NCI-H82 treated with DMSO at 0.1 percent for 48 hours (cell line): ENCODE measurements at regions not wholly inside any gene's neighbourhood (a gene's known extent, or its start where the extent isn't known, plus 50 kb on each side); places are given as distances from the start of the nearest gene placed in this dataset.

Experiments
- DNase-seq: peaks from one replicate; lab custom pipeline; 2025; ENCODE audit not compliant: unreplicated experiment; lab: John Stamatoyannopoulos, UW

- DNase-seq = no peak
These were observed 141.1 kb upstream of the MGMT start for GRCh38 chr10:129325893-129326292.

- DNase-seq = no peak
These were observed 138.5 kb upstream of the MGMT start for GRCh38 chr10:129328546-129328945.

GRCh38 chr10:129329385-129330055, 137.5 kb upstream of the MGMT start:
- DNase-seq = no peak

GRCh38 chr10:129330211-129330610, 136.8 kb upstream of the MGMT start:
- DNase-seq = no peak

GRCh38 chr10:129331207-129331838, 135.7 kb upstream of the MGMT start:
- no peak for DNase-seq

GRCh38 chr10:129331839-129332220, 135.2 kb upstream of the MGMT start:
- DNase-seq = no peak

GRCh38 chr10:129332476-129332875, 134.6 kb upstream of the MGMT start:
- DNase-seq = no peak

- no peak for DNase-seq
These were observed 133.3 kb upstream of the MGMT start for GRCh38 chr10:129333706-129334105.

- no peak for DNase-seq
These were observed 132.8 kb upstream of the MGMT start for GRCh38 chr10:129334266-129334665.

GRCh38 chr10:129335396-129335795, 131.6 kb upstream of the MGMT start:
- no peak for DNase-seq

GRCh38 chr10:129335942-129336341, 131.1 kb upstream of the MGMT start:
- no peak for DNase-seq

GRCh38 chr10:129339191-129339590, 127.8 kb upstream of the MGMT start:
- DNase-seq = no peak

GRCh38 chr10:129339841-129340240, 127.2 kb upstream of the MGMT start:
- DNase-seq = no peak

- DNase-seq = no peak
These were observed 126.0 kb upstream of the MGMT start for GRCh38 chr10:129341087-129341486.

- no peak for DNase-seq
These were observed 124.7 kb upstream of the MGMT start for GRCh38 chr10:129342385-129342784.

GRCh38 chr10:129343141-129343540, 123.9 kb upstream of the MGMT start:
- DNase-seq = no peak

GRCh38 chr10:129344103-129344502, 122.9 kb upstream of the MGMT start:
- no peak for DNase-seq

- no peak for DNase-seq
These were observed 122.2 kb upstream of the MGMT start for GRCh38 chr10:129344731-129345355.

- no peak for DNase-seq
These were observed 121.3 kb upstream of the MGMT start for GRCh38 chr10:129345763-129346162.

GRCh38 chr10:129350690-129351089, 116.4 kb upstream of the MGMT start:
- no peak for DNase-seq

GRCh38 chr10:129353101-129353500, 113.9 kb upstream of the MGMT start:
- no peak for DNase-seq

GRCh38 chr10:129360046-129360445, 107.0 kb upstream of the MGMT start:
- no peak for DNase-seq
